ENCODE measurements at regions not wholly inside any gene's neighbourhood (a gene's known extent, or its start where the extent isn't known, plus 50 kb on each side); places are given as distances from the start of the nearest gene placed in this dataset.

DNA sequence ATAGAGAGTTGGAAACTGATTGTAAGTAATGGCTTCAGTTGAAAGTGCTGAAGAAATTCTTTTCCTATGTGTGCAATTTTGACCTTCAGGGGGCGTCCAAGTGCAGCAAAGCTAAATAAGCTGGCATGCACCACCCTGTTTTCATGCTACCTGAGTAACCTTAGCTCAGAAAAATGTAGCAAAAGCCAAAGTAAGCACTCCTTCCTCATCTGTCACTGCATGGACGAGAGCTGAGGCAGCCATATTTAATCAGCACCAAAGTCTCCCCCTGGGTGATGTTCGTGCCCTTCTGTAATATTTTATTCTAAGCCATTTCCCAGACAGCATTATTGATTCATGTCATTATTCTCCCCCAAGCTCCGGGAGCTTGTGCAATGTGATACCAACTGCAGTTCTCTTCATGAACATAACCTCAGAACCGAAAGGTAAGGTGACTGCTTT, 123.1 kb downstream of the RPS12 start:
- no peak for DNase-seq

DNA sequence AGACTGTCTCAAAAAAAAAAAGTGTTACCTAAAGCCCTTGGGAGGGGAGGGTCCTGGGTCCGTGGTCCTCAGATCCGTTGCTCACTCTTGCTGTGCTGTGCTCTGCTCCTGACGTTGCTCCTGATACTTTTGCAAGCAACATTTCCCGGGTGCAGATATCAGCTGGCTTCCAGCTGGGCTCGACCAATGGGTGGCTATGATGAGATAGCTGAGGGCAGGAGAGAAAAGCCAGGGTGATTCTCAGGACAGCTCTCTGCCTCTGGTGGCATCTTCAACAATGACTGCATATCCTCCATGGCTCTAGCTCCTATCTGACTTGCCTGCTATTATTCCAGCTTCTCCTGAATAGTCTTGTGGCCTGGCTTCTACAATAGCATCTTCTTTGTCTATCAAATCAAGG, 134.5 kb downstream of the RPS12 start:
- no peak for DNase-seq

- no peak for DNase-seq
Measured at GRCh38 chr6:132950566-132950965, 136.2 kb downstream of the RPS12 start.

GRCh38 chr6:132952031-132952867, 137.9 kb downstream of the RPS12 start:
- no peak for DNase-seq

- no peak for DNase-seq
Measured at GRCh38 chr6:132952986-132953385, 138.6 kb downstream of the RPS12 start.

- DNase-seq, result no peak
Measured at GRCh38 chr6:132954222-132954621, 139.9 kb downstream of the RPS12 start.

GRCh38 chr6:132954936-132955335, 140.6 kb downstream of the RPS12 start:
- no peak for DNase-seq

- DNase-seq, result no peak
Measured at GRCh38 chr6:132959639-132960326, 145.4 kb downstream of the RPS12 start.

- DNase-seq, result no peak
Measured at GRCh38 chr6:132960720-132961119, 146.4 kb downstream of the RPS12 start.

DNA sequence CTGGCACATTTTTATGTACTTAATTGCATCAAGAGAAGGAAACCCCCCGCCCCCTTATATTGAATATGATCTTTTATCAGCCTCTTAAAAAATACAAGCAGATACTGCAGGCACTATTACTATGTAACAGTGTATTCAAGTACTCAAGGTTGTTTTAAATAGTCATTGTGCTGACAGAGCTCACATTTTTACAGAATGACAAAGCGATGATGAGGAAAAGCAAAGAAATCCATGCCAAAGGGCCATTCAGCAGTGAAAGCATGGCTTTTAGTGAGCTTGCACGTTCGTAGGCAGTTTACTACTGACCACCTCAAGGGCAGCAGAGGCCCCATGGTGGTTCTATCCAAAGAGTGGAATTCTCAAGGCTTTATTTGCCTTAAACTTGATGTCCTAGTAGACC, 146.8 kb downstream of the RPS12 start:
- DNase-seq, result no peak

GRCh38 chr6:132961610-132962009, 147.2 kb downstream of the RPS12 start:
- DNase-seq, result no peak

- peak; percentile 44 for DNase-seq
Measured at GRCh38 chr6:132962936-132963868, 148.8 kb downstream of the RPS12 start.

DNA sequence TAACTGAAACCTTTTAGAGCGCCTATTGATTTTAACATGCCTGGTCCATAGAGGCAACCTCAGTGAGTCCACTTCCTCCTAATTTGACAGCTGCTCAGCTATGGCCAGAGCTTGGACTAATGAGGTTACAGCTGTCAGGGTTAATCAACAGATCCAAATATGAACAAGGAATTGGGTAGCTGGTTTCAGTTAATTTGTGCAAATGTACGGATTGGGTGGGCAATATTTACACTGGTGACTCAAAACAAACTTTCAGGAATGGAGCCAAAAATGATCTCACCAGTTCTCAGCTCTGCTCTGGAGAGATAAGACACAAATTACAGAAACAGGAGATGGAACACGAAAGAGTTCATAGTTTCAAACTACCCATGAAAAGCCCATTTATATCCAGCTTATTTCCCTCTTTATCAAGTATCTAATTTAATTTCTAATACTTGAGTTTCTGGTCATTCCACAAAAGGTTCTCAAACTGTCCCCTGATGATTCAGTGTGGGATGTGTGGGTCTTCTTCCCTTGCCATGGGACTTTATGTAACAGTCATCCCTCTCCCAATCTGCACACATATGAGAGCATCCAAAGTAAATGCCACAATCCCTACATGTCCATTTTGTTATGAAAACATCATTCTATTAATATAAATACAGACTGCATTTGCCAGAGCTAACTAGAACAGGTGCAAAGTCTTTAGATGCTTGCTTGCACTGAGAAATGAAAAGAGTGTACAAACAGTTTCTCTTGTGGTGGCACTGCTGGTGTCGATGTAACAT, 149.9 kb downstream of the RPS12 start:
- DNase-seq, result no peak

DNA sequence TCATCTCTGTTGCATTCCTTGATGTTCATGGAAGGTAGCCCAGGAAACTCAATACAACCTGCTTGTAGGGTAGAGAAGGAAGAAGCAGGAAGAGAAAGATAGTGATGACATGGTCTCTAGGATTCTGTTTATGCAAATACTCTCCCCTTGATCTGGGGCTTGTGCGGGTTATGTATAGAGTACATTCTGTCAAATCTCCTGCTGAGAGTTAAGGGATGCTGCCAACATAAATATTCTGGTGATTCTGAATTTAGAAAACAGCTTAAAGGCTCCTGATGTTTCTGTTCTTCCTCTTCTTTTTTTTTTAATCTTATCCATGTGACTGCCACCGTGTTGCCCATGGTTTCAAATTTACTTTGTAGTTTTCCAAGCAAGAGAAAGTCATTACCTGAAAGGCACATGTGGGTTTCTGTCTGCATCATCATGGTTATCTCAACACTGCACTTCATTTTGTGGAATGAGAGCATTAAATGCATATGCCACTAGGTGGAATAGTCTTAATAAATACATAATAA, 150.6 kb downstream of the RPS12 start:
- DNase-seq, result no peak

GRCh38 chr6:132967871-132968270, 153.5 kb downstream of the RPS12 start:
- no peak for DNase-seq

DNA sequence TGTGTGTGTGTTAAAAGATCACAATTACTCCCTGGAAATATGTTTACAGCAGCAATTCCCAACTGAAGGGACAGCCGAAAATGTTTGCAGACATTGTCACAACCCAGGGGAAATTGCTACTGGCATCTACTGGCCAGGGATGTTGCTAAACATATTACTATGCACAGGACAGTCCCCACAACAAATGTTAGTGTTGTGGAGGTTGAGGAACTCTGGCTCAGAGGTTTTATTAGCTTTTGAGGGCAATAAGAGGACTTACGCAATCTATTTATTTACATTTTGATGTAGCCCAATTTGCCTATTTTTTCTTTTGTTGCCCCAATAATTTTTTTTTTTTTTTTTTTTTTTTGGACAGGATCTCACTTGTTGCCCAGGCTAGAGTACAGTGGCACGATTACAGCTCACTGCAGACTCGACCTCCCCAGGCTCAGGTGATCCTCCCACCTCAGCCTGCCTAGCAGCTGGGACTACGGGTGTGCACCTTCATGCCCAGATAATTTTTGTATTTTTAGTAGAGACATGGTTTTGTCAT, 154.1 kb downstream of the RPS12 start:
- DNase-seq, result no peak

DNA sequence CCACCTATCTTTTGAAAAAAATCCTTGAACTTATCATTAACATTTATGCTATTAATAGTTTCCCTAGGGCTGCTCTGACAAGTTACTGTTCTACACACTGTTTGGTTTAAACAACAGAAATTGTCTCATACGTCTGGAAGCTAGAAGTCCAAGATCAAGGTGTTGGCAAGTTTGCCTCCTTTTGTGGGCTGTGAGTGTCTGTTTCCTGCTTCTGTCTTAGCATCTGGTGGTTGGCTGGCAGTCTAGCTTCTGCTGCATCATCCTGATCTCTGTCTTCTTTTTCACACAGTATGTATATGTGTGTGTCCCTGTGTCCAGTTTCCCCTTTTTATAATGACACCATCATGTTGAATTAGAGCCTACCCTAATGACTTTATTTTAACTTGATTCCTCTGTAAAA, 154.8 kb downstream of the RPS12 start:
- no peak for DNase-seq

GRCh38 chr6:132971676-132972075, 157.3 kb downstream of the RPS12 start:
- DNase-seq, result no peak

- DNase-seq, result no peak
Measured at GRCh38 chr6:132972254-132972653, 157.9 kb downstream of the RPS12 start.

DNA sequence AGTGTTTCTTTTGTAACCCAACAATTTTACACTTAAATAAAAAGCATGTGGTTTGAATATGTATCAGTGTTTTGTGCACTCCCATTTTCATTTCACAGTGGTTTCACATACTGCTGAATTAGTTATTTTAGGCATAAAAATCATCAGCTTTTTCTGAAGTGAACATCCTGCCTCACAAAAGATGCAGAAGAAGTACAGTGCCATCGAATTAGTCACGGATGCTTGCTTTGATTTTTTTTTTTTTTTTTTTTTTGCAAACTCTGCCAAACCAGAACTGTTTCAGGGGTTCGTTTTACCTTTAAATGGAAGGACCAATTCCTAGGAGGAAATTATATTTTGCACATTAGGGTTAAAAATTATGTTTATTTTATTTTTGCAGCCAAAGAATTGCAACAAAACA, 158.6 kb downstream of the RPS12 start:
- no peak for DNase-seq

DNA sequence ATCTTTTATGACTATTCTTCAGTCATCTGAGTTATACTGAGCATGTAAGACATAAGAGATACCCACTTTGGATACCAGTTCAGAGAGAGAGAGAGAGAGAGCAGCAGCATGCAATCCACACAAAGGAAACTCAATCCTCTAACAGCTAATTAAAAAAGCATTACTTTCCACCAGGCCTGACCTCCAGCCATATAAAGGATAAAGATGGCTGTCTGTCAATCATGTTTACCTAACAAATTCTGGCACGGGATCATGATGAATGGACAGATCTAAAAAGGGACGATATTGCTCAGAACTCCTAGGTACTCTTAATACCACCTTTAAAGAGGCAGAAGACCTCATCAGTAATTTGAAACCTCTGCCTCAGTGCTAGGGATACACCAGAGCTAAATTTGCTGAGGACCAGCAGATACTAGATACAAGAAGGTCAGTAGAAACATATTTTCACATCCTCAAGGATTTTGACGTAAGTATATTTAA, 159.2 kb downstream of the RPS12 start:
- DNase-seq, result no peak

DNA sequence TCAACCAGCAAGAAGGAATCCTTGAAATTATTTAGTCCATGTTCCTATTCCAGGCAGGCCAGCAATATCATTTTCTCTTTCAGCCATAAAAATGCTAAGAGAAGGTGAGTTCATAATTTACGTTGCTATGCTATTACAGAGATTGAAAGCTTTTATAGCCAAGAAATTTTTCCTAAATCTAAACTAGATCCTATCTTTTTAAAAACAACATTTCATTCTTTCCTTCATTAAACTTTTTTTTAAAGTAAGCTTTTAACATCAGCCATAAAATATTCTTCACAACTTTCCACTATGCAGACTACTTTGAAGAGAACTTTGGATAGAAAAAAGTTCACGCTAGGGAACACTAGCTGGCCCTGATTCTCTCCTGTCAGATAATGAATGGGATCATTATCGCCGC, 159.8 kb downstream of the RPS12 start:
- DNase-seq, result no peak

Measured in CD4-positive, alpha-beta T cell treated with Interleukin-21 for 1 hour (primary cell).